GM13977 (cell line): ENCODE measurements at regions not wholly inside any gene's neighbourhood (a gene's known extent, or its start where the extent isn't known, plus 50 kb on each side); places are given as distances from the start of the nearest gene placed in this dataset.

ENCODE experiments used
- DNase-seq: peaks from one replicate; pipeline ENCODE4 v3.0.0; 2012; ENCODE audit warnings: low spot score
- CTCF ChIP-seq: IDR thresholded peaks from 2 replicates; pipeline ENCODE4 v1.5.1; 2012; ENCODE audit warnings: mild to moderate bottlenecking, control low read depth; ENCODE audit not compliant: insufficient read depth; ENCODE audit errors: extremely low read depth, missing control alignments
- in situ Hi-C: fragments of 300-500 bp; cut with MboI; formaldehyde crosslinking; loops from one replicate; pipeline ENCODE4 v1.12.0; 2022; ENCODE audit warnings: low sequenced_read_pairs, low pct_unique_long_range_greater_than_20kb, mixed read lengths, inconsistent platforms; ENCODE audit not compliant: unreplicated experiment

- in situ Hi-C loops, result no loop called here
- no peak for DNase-seq
- TF ChIP-seq CTCF, result no peak
Observed at GRCh38 chr5:156119692-156120091, 207.3 kb upstream of the SGCD start.

GRCh38 chr5:156120777-156121176, 206.2 kb upstream of the SGCD start:
- TF ChIP-seq CTCF, result no peak
- DNase-seq, result no peak
- in situ Hi-C loops, result no loop called here

DNA sequence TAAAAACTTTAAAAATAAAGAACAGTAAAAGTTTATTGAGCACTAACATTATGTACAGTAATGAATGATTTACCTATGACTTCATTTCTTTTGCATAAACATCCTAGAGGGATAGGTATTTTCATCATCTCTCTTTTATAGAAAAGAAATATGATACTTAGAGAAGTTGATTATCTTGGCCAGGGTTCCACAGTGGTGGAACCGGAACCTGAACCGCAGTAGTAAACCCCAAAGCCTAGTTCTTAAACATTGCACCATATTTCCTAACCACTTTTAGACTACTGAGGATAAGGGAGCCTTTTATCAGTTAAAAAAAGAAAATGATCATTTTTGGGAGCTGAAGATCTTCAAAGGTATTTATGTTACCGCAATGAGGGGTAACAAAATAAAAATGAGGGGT, 205.7 kb upstream of the SGCD start:
- in situ Hi-C loops, result no loop called here
- DNase-seq, result no peak
- no peak for TF ChIP-seq CTCF

DNA sequence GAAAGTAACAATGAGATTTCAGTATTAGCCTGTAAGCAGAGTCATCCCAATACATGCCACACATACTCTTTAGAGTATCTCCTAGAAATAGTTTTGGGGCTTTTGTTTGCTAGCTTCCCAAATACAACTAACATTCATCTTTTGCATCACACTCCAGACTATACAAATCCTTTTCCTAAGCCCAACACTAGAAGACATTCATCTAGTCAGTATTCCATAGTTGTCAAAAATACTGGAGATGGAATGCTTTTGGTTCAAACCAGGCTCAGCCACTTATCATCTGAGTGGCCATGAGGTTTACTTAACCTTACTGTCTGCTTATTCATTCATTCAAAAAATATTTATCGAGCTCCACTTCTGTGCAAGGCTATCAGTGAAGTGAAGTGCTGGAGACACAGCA, 205.1 kb upstream of the SGCD start:
- no peak for DNase-seq
- TF ChIP-seq CTCF, result no peak
- in situ Hi-C loops, result no loop called here

DNA sequence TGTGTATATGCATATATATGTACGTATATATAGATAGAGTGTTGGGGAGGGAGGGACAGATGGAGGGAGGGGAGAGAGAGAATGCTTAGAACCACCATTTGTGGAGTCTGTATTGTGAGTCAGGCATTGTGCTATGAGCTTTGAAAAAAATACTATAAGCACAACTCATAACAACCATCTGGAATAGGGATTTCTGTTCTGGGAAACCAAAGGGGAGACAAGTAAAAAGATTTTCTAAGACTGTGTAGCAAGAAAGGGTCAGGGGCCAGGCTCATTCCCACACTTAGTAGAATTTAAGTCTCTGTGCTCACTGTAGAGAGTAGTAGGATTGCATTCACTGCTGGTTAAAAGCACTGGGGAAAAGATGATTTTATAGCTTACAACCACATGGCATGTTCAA, 202.3 kb upstream of the SGCD start:
- no peak for DNase-seq
- in situ Hi-C loops, result no loop called here
- TF ChIP-seq CTCF, result no peak

DNA sequence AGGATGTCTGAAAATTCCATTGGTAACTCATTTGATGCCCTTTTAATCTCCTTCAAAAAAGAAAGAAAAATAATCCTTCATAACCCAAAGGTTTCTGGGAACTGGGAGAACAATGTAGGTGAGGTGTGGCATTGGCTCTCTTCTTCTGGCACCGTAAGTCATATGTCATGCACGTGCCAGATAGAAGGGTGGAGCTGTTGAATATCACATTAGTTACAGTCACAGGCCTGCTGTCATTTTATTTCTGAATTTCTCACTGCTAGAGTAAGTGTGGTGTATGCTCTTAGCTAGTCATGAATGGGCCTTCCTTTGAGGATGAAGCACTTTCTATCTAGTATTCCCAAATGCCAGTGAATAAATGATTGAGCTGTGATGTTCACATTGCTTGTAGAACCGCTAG, 201.8 kb upstream of the SGCD start:
- DNase-seq, result no peak
- TF ChIP-seq CTCF, result no peak
- in situ Hi-C loops, result no loop called here

- in situ Hi-C loops, result no loop called here
- no peak for TF ChIP-seq CTCF
Observed at GRCh38 chr5:156126716-156127115, 200.2 kb upstream of the SGCD start.

More at GRCh38 chr5:156126716-156127115, 200.2 kb upstream of the SGCD start:
- no peak for DNase-seq
